GM18507 (cell line): ENCODE measurements at regions not wholly inside any gene's neighbourhood (a gene's known extent, or its start where the extent isn't known, plus 50 kb on each side); places are given as distances from the start of the nearest gene placed in this dataset.
A peak's percentile ranks its signal among the peaks of the same experiment; 100 is the strongest.
"Not testable (repeated sequence)": the region's sequence is repeated elsewhere in the genome, so short reads cannot be mapped to it uniquely, and the experiment has no call there.

Source experiments
- DNase-seq: peaks from one replicate; pipeline ENCODE4 v3.0.0; 2011; ENCODE audit warnings: low read depth; ENCODE audit not compliant: insufficient read length; ENCODE audit errors: extremely low spot score
- FAIRE-seq: peaks from 2 replicates; lab custom pipeline; 2011; peaks lifted over from hg19 to GRCh38; lab: Jason Lieb, UNC

- FAIRE-seq (no peak), DNase-seq (no peak)
Measured at GRCh38 chr12:88361493-88361892, 218.8 kb downstream of the KITLG start.

GRCh38 chr12:88362439-88362838 is 217.8 kb downstream of the KITLG start:
- DNase-seq (no peak), FAIRE-seq (no peak)

DNA sequence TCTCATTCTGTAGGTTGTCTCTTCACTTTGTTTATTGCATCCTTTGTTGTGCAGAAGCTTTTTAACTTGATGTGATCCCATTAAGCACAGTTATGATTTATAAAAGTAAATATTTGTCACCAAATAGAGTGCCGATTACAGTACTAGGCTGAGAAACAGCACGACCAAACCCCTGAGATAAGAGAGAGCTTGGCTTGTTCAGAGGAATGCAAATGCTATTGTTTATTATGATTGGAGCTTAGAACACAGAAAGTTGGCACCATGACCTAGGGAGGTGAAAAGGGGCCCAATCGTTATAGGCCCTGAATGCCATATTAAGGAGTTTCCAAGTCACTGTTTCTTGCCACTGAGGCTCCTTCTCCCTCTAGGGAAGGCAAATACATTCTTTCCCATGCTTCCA is 214.9 kb downstream of the KITLG start:
- DNase-seq = no peak
- FAIRE-seq = no peak

DNA sequence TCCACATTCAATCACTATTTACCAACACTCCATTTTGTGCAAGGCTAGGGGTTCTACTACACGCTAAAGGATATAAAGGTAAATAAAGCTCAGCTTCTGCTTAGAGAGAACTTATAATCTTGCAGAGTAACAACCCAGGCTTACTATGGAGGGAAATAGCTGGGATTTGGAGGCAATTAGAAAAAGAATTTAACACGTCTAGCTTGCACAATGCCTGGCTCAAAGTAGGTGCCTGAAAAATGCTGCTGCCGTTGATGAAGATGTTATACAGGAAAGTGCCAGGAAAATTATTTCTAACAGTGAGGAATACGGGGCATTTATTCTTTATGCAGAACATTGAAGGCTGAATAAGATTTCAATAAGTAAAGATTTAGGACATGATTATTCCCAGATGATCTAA is 214.2 kb downstream of the KITLG start:
- DNase-seq = no peak
- no peak for FAIRE-seq

- FAIRE-seq (no peak), DNase-seq (no peak)
Measured at GRCh38 chr12:88367231-88367630, 213.0 kb downstream of the KITLG start.

DNA sequence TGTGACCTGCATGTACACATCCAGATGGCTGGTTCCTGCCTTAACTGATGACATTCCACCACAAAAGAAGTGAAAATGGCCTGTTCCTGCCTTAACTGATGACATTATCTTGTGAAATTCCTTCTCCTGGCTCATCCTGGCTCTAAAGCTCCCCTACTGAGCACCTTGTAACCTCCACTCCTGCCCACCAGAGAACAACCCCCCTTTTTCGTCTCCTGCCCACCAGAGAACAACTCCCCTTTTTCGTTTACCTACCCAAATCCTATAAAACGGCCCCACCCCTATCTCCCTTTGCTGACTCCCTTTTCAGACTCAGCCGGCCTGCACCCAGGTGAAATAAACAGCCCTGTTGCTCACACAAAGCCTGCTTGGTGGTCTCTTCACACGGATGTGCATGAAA is 212.2 kb downstream of the KITLG start:
- DNase-seq, FAIRE-seq: not testable (repeated sequence)

GRCh38 chr12:88371416-88372183 is 208.7 kb downstream of the KITLG start:
- DNase-seq = no peak
- no peak for FAIRE-seq

GRCh38 chr12:88375306-88376305 is 204.7 kb downstream of the KITLG start:
- DNase-seq = no peak
- FAIRE-seq = no peak

GRCh38 chr12:88377973-88378372 is 202.3 kb downstream of the KITLG start:
- DNase-seq (no peak), FAIRE-seq (no peak)

GRCh38 chr12:88381466-88381865 is 198.8 kb downstream of the KITLG start:
- no peak for DNase-seq
- no peak for FAIRE-seq

DNA sequence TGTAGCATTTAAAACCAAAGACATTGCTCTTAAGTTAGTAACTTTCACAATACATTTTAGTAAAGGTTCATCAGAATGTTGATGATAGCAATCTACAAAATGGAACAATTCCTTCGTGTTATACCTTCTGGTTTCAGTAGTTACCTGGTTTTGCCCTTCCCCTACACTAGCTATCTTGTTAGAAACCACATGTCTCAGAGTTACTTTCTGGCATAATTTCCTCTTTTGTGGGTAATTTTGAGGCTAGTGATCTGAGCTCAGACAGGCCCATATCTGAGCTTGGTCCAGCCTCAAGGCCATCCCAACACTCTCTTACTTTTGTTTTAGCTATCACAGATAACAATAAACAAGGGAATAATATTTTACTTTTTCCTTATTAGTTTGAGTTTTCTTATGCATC is 196.9 kb downstream of the KITLG start:
- DNase-seq (no peak), FAIRE-seq (peak; percentile 38)

DNA sequence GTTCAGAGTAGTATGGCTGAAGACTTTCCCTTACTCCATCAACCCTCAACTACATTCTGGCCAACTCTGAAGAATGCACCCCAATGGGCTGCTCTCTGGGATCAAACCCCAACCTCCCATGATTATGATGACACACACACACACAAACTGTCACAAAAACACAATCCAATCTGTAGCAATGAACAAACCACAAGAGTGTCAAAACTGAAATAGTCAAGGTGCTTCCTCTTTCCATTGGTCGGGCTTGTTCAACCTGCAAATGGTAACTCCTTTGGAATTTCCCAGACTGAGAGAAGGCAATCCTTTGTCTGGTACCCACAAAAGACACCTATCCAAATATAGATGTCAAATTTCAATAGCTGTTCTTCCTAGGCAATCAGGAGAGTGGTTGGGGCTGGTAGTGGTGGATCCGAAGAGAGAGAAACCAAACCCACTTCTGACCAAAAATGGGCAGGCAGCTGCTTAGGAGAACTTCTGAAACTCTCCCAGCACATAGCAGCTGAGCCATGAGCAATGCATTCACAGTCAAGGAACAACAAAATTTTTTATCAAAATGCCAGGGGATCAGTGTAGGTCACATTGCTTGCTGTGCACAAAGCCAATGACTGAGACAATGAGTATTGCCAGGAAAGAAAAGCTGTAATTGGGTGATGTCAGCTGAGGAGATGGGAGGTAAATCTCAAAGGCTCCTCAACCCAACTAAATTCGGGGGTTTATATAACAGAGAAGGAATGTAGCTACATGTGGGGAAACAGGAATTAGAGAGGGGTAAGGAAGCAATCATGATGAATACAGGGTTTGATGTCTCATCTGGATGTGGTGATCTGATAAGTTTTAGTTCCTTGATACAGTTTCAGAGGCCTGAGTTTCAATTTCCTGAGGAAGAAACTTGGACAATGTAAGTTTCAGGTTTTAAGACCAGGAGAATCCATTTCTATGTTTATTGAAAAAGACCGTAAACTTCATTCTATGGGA is 191.4 kb downstream of the KITLG start:
- DNase-seq = no peak
- FAIRE-seq = peak; percentile 76

DNA sequence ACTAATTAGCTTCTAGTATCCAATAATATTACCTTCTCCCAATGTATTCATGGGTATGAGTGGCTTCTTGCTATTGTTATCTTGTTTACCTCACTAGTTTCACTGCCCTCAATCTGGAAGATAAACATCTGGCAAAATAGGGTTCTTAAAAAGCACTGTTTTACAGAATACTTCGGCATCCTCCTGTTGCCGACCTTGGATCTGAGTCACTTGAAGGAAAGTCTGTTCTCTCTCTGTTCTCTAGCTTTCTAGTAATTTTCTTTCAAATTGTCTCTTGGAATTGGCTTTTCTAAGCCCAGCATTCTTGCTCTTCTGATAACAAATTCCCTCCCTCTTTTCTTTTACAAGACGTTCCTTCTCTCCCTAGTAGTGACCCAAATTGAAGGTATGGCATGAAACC is 189.5 kb downstream of the KITLG start:
- FAIRE-seq = no peak
- DNase-seq = no peak

DNA sequence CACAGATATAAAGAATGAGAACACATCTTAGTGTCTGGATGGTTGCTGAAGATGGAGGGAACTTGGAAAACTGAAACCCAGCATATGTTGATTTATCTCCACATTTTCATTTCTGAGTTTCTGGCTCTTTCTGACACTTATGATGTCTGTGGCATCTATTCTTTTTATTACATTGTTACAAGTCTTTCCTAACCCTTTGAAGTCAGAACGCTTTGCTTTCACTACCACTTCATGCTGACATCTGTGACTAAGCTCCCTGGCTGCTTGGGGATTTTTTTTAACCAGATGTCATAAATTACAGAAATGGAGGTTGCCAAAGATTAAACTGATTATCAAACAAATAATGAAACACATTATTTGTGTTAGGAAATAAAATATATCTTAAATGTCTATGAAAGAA is 188.7 kb downstream of the KITLG start:
- FAIRE-seq = no peak
- DNase-seq = no peak

DNA sequence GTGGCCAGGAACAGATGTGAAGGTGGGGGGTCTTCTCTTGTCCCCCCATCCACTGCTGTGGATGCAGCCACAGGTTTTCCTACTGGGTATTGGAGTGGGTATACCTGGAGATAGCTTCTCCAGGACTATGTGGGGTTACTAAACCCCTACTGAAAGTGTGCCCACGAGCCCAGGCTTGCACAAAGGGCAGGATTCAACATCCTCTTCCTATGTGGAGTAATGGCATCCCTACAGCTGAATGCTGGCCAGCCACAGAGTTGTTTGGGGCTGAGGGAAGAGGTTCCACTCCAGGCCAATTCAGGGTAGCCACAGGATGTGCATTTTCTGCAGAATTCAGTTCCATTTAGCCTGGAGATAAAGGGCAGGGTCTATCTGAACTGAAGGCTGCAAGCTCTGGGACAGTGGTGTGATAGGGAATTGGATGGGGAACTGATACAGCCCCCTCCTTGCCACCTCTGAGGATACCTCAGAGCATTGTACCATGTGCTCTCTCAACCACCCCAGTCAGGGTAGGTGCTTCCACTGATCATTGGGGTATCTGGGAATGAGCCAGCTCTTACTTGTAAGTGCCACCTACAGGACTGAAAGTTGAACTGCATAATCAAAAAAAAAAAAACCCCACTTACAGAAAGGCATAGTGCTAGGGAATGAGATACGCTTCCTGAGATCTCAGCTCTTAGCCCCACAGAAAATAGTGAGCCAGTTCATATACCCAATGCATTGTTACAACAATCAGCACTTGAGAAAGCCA is 187.1 kb downstream of the KITLG start:
- FAIRE-seq (no peak), DNase-seq (no peak)

GRCh38 chr12:88398031-88398430 is 182.2 kb downstream of the KITLG start:
- no peak for FAIRE-seq
- no peak for DNase-seq

DNA sequence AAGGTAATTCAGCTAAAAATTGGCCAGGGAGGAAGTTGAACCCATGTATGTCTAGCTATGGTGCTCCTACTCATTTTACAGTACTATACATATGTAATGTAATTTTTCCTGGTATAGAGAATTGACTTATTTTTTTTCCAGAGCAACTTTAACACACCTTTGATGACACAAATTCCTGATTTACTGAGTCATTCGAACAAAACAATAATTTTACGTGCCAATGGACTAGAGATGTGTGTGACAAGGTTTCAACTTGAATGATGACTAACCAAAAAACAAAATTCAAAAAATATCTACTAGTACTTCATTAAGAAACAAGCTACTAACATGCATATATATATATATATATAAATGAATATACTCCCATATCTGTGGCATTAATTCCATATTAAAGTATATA is 180.5 kb downstream of the KITLG start:
- no peak for DNase-seq
- no peak for FAIRE-seq

- DNase-seq = no peak
- no peak for FAIRE-seq
Measured at GRCh38 chr12:88400302-88400701, 180.0 kb downstream of the KITLG start.

- DNase-seq (no peak), FAIRE-seq (no peak)
Measured at GRCh38 chr12:88401155-88401554, 179.1 kb downstream of the KITLG start.
